HL-60 (cell line): ENCODE measurements at regions not wholly inside any gene's neighbourhood (a gene's known extent, or its start where the extent isn't known, plus 50 kb on each side); places are given as distances from the start of the nearest gene placed in this dataset.

ENCODE experiments used
- TF ChIP-seq, protein P1 (sequence below): IDR thresholded peaks from one replicate; pipeline ENCODE4 v1.5.1; 2011; ENCODE audit warnings: low read length, control low read depth, inconsistent platforms; ENCODE audit not compliant: insufficient read depth
- TF ChIP-seq, protein P2 (sequence below): IDR thresholded peaks from 2 replicates; pipeline ENCODE4 v1.6.1; 2012; ENCODE audit warnings: low read depth; ENCODE audit not compliant: insufficient replicate concordance

DNA sequence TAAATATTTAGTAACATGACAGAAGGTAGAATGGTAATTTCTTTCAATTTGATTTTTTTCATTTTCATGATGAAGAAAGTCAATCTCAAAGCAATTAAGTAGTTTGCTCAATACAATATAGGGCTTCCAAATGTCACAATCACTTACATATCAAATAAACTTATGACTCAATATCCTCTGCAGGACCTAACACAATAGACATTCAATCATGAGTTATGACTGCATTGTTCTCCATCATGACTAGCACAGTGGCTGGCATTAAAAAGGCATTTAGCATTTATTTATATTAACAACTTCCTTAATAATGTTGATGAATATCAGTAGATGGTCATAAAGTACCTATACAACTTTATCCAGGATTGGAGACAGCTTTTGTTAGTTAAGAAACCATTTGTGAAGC lies 1499.6 kb downstream of the EFNA5 start:
- TF ChIP-seq, protein P1, sequence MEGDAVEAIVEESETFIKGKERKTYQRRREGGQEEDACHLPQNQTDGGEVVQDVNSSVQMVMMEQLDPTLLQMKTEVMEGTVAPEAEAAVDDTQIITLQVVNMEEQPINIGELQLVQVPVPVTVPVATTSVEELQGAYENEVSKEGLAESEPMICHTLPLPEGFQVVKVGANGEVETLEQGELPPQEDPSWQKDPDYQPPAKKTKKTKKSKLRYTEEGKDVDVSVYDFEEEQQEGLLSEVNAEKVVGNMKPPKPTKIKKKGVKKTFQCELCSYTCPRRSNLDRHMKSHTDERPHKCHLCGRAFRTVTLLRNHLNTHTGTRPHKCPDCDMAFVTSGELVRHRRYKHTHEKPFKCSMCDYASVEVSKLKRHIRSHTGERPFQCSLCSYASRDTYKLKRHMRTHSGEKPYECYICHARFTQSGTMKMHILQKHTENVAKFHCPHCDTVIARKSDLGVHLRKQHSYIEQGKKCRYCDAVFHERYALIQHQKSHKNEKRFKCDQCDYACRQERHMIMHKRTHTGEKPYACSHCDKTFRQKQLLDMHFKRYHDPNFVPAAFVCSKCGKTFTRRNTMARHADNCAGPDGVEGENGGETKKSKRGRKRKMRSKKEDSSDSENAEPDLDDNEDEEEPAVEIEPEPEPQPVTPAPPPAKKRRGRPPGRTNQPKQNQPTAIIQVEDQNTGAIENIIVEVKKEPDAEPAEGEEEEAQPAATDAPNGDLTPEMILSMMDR = no peak
- TF ChIP-seq, protein P2, sequence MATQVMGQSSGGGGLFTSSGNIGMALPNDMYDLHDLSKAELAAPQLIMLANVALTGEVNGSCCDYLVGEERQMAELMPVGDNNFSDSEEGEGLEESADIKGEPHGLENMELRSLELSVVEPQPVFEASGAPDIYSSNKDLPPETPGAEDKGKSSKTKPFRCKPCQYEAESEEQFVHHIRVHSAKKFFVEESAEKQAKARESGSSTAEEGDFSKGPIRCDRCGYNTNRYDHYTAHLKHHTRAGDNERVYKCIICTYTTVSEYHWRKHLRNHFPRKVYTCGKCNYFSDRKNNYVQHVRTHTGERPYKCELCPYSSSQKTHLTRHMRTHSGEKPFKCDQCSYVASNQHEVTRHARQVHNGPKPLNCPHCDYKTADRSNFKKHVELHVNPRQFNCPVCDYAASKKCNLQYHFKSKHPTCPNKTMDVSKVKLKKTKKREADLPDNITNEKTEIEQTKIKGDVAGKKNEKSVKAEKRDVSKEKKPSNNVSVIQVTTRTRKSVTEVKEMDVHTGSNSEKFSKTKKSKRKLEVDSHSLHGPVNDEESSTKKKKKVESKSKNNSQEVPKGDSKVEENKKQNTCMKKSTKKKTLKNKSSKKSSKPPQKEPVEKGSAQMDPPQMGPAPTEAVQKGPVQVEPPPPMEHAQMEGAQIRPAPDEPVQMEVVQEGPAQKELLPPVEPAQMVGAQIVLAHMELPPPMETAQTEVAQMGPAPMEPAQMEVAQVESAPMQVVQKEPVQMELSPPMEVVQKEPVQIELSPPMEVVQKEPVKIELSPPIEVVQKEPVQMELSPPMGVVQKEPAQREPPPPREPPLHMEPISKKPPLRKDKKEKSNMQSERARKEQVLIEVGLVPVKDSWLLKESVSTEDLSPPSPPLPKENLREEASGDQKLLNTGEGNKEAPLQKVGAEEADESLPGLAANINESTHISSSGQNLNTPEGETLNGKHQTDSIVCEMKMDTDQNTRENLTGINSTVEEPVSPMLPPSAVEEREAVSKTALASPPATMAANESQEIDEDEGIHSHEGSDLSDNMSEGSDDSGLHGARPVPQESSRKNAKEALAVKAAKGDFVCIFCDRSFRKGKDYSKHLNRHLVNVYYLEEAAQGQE = no peak
